Cardiac fibroblast (primary cell): ENCODE measurements at regions not wholly inside any gene's neighbourhood (a gene's known extent, or its start where the extent isn't known, plus 50 kb on each side); places are given as distances from the start of the nearest gene placed in this dataset.
A peak's percentile ranks its signal among the peaks of the same experiment; 100 is the strongest.

ENCODE experiments used
- DNase-seq, 2 donors: peaks; one replicate each; pipeline versions ENCODE4 v3.0.0 to v3.0.0-alpha.2; 2010; ENCODE audit warnings: low read depth in 2 of 2
- H3K4me3 ChIP-seq, 2 donors: replicated peaks in 1 of 2; 1 replicate in 1 of 2; 2 replicates in 1 of 2; pipeline ENCODE4 v1.5.1; 2011; ENCODE audit warnings: low read depth in 2 of 2, low read length in 2 of 2, mild to moderate bottlenecking in 2 of 2, moderate library complexity in 1 of 2
- CTCF ChIP-seq: IDR thresholded peaks from one replicate; pipeline ENCODE4 v1.5.1; 2011; ENCODE audit warnings: low read depth, mild to moderate bottlenecking, low read length, inconsistent platforms

- no peak for DNase-seq
- TF ChIP-seq CTCF = no peak
- H3K4me3 ChIP-seq = no peak overlapping the region
Observed at GRCh38 chr1:192057766-192058165, 100.5 kb upstream of the RGS18 start.

GRCh38 chr1:192059407-192059806, 98.9 kb upstream of the RGS18 start:
- H3K4me3 ChIP-seq = no peak overlapping the region
- no peak for TF ChIP-seq CTCF
- DNase-seq = no peak

GRCh38 chr1:192061556-192061955, 96.7 kb upstream of the RGS18 start:
- no peak overlapping the region for H3K4me3 ChIP-seq
- no peak for TF ChIP-seq CTCF
- no peak for DNase-seq

- TF ChIP-seq CTCF = no peak
- H3K4me3 ChIP-seq = no peak overlapping the region
Observed at GRCh38 chr1:192065087-192065486, 93.2 kb upstream of the RGS18 start.

GRCh38 chr1:192066202-192066601, 92.1 kb upstream of the RGS18 start:
- no peak for TF ChIP-seq CTCF
- no peak overlapping the region for H3K4me3 ChIP-seq
- DNase-seq = peak in 1 of 2 donors; percentile 2

More at GRCh38 chr1:192065087-192065486, 93.2 kb upstream of the RGS18 start:
- DNase-seq = no peak

GRCh38 chr1:192067360-192067759, 90.9 kb upstream of the RGS18 start:
- no peak for DNase-seq
- no peak for TF ChIP-seq CTCF

GRCh38 chr1:192070213-192070612, 88.0 kb upstream of the RGS18 start:
- TF ChIP-seq CTCF = no peak
- no peak overlapping the region for H3K4me3 ChIP-seq
- DNase-seq = no peak

More at GRCh38 chr1:192067360-192067759, 90.9 kb upstream of the RGS18 start:
- no peak overlapping the region for H3K4me3 ChIP-seq
